GM19397 (cell line): ENCODE measurements at regions not wholly inside any gene's neighbourhood (a gene's known extent, or its start where the extent isn't known, plus 50 kb on each side); places are given as distances from the start of the nearest gene placed in this dataset.

Experiments used
- ATAC-seq: cut with Tn5 transposase; IDR thresholded peaks from one replicate; pipeline ENCODE4 v1.9.1; 2021; ENCODE audit warnings: mild to moderate bottlenecking, moderate library complexity; ENCODE audit not compliant: unreplicated experiment

DNA sequence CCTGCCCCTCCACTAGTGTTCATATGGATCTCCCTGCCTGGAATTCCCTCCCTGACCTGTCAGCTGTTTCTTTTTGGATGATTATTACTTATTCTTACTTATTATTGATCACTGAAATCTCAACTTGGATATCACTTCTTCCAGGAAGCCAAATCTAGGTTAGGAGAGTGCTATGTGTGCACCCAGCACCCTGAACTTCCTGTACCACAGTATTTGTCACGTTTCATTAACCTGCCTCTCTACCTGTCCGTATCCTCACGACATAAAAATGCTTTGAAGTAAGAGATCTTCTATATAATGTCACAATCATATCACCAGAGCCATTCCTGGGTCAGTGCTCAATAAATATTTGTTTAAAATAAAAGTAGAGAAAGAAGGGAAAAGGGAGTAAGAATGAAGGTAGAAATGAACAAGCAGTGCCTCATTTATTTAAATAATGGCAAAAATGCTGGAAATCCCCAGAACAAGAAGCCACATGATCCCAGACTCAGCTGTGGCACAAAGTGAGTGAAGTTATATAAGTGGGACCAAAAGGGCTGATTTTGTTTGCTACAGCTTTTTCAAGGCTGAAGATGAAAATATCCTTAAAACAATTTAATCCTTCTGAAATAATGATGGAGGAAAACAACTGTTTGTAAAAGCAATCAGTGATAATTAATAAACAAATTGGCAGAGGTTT lies 88.0 kb upstream of the MANEA start:
- ATAC-seq, result no peak

DNA sequence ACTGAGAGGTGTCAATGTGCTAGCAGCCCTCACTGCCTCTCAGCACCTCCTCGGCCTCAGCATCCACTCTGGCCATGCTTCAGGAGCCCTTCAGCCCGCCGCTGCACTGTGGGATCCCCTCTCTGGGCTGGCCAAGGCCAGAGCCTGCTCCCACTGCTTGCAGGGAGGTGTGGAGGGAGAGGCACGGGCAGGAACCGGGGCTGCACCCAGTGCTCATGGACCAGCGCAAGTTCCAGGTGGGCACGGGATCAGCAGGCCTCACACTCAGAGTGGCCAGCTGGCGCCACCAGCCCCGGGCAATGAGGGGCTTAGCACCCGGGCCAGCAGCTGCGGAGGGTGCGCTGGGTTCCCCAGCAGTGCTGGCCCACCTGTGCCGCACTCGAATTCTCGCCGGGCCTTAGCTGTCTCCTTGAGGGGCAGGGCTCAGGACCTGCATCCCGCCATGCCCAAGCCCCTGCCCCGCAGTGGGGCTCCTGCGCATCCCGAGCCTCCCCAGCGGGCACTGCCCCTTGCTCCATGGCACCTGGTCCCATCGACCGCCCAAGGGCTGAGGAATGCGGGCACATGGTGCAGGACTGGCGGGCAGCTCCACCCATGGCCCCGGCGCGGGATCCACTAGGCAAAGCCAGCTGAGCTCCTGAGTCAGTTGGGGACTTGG lies 80.4 kb upstream of the MANEA start:
- no peak for ATAC-seq

DNA sequence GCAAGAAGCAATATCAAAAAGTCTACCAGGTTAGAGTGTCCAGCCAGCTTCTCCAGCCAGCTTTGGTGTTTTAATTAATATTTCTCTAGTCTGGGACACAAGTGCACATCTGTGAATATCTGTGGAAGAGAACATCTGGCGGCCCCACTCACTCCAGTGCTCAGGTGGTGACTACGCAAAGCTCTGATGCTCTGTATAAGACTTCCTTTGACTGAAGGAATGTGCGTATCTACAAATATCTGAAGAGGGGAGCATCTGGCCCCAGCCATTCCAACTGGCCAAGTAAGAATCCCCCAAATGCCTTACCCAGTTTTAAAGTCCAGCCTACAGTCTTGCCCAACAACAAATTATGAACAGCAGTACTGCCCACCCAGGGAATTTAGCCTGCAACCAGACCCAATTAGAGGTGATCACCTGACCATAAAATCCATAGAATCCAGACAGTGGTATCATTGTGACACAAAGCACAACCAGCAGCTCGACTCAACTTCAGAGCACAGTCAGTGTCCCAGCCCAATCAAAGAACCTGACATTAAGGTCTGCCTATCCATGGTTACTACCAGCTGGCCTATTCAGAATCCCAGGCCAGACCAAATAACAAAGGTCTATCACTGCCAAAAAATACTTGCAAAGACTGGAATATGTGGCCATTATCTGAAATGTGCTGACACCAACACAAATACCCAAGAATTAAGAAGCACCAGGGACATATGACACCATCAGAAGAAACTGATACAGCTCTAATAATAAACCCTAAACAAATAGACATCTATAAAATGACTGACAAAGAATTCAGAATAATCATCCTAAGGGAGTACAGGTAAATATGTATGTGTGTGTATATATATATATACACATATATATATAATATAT lies 76.1 kb upstream of the MANEA start:
- ATAC-seq, result no peak

DNA sequence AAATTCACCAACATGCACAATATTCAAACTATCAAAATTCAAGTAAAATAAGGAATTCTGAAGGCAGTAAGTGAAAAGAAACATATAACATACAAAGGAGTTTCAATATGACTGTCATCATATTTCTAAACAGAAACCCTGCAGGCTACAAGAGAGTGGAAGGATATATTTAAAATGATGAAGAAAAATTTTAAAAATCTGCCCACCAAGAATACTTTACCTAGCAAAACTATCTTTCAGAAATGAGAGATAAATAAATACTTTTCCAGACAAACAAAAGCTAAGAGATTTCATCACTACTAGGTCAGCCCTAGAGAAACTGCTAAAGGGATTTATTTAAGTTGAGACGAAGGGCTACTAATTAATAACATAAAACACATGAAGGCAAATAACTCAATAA lies 73.8 kb upstream of the MANEA start:
- ATAC-seq, result no peak

DNA sequence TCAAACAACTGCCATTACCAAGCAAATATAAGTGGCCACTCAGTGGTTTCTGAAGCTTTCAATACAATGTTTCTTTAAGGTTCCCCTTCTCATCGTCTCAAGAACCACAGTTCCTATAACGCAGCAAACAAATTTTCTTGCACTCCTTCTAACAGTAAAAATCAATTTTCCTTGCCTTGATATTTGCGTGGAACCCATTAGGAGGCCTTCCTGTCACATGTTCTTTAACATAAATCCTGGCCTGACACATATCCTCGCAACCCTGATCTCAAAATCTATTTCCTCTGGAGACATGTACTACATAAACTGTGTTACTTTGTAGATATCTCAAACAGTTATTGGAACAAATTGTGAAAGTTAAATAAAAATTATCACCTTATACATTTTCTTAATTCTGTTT lies 65.9 kb upstream of the MANEA start:
- ATAC-seq, result no peak

DNA sequence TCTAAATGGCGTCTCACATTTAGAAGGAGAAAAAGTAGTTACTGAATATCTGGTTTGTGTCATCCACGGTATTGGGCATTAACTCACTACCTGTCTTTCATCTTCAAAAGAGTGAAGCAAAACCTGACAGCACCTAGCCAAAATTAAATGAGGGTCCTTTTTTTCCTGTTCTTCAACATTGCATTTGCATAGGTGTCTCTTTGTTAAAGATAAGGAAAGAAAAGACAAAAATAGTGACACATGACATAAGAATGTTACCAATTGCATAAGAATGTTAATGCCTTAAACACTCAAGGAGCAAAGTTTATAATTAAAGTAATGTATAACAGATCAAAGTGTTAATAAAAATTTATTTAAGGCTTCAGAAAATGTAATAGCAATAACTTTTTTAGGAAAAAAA lies 61.4 kb upstream of the MANEA start:
- no peak for ATAC-seq

DNA sequence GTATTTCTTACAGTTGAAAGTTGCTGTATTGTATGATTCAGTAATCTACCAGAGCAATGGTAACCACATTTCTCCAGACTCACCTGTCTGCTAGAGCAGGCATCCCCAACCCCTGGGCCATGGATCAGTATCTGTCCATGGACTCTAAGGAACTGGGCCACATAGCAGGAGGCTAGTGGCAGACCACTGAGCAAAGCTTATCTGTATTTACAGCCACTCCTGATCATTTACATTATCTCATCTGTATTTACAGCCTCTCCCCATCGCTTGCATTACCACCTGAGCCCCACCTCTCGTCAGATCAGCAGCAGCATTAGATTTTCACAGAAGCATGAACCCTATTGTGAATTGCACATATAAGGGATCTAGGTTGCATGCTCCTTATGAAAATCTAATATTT lies 60.3 kb upstream of the MANEA start:
- ATAC-seq, result no peak

DNA sequence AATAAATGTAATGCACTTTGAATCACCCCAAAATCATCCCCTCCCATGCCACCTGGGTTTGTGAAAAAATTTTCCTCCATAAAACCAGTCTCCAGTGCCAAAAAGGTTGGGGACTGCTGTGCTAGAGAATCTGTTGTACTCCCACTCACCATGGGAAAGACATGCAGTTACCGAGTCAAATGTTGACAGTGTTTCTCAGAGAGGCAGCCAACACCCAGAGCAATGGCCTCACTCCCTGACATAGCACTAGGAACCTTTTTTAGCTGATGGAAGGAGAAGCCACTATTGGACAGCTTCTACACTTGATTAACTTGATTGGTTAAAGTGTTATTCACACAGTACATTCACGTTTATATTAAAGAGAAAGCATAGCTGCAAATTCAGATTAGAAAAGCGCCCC lies 59.8 kb upstream of the MANEA start:
- no peak for ATAC-seq

DNA sequence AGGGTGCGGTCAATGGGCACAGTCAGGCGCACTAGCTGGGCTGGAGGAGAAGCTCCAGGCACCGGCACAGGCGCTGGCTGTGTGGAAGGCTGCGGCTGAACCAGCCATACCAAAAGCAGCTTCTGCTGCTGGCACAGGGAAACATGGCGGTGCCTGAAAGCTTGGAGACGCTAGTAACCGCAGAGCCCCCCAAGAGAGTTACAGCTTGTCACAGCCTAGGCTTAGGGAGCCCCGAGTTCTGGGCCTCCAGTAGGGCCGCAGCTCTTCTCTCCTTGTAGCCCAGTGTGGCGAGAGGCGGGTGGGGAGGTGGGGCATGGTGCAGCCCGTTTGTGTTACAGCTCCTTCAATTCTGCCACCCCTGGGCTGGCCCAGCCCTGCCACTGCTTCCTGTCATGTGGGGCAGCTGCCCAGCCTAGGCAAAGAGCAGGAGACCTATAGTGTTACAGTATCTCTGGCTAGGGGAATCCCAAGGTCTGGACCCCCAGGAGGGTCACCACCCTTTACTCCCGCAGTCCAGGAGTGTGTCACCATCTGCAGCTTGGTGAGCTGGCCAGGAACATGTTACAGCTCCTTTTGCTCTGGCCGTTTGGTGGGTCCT lies 58.6 kb upstream of the MANEA start:
- no peak for ATAC-seq

DNA sequence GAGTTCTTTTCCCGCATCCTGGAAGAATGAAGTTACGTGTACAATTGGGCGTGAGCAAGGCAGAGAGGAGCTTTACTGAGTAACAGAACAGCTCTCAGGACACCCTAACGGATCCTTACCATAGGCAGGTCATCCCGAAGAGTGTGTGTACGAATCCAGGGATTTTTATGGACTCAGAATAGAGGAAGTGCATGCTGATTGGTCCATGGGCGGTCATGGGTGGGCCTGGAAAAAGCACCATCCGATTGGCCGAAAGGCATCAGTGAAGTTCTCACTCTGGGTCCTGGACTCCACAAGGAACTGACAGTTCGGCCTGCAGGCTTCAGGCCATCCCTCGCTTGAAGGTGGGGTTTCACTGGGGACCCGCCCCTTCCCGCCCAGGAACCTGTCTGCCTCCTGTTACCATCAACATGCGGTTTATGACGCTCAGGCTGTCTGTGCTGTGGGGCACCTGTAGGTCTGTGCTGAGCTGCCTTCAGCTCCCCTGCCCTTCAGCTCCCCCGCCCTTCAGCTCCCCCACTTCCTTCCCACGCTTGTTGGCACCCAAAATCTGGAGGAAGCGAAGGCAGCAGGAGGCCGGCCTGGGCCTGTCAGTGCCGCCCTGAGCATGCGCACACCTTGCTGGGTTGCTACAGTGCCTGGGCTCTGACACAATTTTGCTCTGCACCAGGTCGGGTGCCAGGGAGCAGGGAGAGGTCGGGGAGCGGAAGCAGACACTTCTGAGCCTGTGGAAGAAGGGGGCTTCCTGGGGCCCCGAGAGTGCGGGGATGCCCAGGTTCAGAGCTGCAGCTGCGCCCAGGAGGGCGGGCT lies 57.9 kb upstream of the MANEA start:
- no peak for ATAC-seq

DNA sequence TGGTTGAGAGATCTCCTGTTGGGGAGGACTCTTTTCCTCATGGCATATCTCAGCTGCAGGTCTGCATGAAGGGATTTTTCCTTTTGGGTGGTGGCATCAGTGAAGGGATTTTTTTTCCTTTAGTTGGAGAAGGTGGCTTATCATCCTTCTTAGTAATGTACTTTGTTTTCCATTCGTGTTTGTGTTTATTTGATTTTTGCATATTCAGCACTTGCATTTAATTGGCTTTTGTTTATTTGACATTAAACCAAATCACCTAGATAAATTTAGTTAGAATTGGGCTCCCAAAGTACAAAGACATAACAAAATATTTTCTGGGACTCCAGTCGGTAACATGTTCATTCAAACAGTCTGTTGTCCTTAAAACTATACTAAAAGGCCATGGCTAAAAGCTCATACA lies 56.2 kb upstream of the MANEA start:
- ATAC-seq, result no peak
